Prostate gland (tissue), 2 donors: ENCODE measurements at regions not wholly inside any gene's neighbourhood (a gene's known extent, or its start where the extent isn't known, plus 50 kb on each side); places are given as distances from the start of the nearest gene placed in this dataset.

Experiments
- CTCF ChIP-seq, 4 experiments: fragments of 200-600 bp in 2 of 4; fragments of 450-650 bp in 2 of 4; sonication (generic) in 2 of 4; IDR thresholded peaks; 1 replicate in 3 of 4; 2 replicates in 1 of 4; pipeline ENCODE4 v1.5.1; 2016 to 2019; ENCODE audit warnings: antibody characterized with exemption in 4 of 4, mild to moderate bottlenecking in 2 of 4, moderate library complexity in 2 of 4
- POLR2A ChIP-seq: fragments of 450-650 bp; IDR thresholded peaks from one replicate; pipeline ENCODE4 v1.6.1; 2016; ENCODE audit warnings: antibody characterized with exemption, mild to moderate bottlenecking
- POLR2AphosphoS5 ChIP-seq: sonication (generic); formaldehyde crosslinking; IDR thresholded peaks from one replicate; pipeline ENCODE4 v1.6.1; 2017; ENCODE audit warnings: antibody characterized with exemption

GRCh38 chr10:20662742-20663141, 234.4 kb downstream of the NEBL start:
- TF ChIP-seq CTCF (IDR thresholded peaks at IDR 0.05) = no peak
- TF ChIP-seq POLR2A = no peak
- no peak for TF ChIP-seq POLR2AphosphoS5
